ENCODE measurements at regions not wholly inside any gene's neighbourhood (a gene's known extent, or its start where the extent isn't known, plus 50 kb on each side); places are given as distances from the start of the nearest gene placed in this dataset.
"Not testable (repeated sequence)": the region's sequence is repeated elsewhere in the genome, so short reads cannot be mapped to it uniquely, and the experiment has no call there.

DNA sequence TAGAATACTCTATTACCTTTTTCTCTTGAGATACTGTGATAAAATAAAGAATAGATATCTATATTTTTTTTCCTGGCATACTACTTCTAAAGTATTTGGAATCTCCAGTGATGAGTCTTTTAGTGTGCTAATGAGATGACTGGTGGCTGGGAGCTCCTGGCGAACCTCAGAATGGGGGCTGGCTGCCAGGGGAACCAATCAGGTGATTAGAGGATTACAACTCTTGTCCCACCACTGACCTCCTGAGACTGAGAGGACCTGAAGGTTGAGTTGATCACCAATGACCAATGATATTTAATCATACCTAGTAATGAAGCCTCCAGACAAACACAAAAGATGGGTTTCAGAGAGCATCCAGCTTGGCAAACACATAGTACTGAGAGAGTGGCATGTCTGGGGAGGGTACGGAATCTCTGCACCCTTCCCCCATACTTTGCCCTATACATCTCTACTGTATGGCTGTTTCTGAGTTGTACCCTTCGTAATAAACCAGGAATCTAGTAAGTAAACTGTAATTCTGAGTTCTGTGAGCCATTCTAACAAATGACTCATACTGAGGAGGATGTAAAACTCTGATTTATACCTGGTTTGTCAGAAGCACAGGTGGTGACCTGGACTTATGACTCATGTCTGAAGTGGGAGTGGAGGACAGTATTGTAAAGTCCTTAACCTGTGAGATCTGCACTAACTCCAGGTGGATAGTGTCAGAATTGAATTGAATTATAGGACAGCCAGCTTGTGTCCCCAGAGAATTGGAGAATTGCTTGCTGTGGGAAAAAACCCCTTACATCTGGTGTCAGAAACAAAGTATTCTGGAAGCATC is 325.3 kb upstream of the LRRC4C start:
- no peaks in the 10 kb centered on the region for H3K36me3 ChIP-seq (ENCODE audit: control insufficient read depth in 5 of 5, insufficient read depth in 5 of 5, low read length in 5 of 5)
- H3K4me3 ChIP-seq (ENCODE audit: low read depth in 1 of 5, low read length in 5 of 5) = no peak overlapping the region
- no peaks in the 10 kb centered on the region for H3K9me3 ChIP-seq (ENCODE audit: control insufficient read depth in 5 of 5, low read length in 5 of 5)
- no peak overlapping the region for H3K9ac ChIP-seq (ENCODE audit: low read length in 5 of 5)
- no peak overlapping the region for H3K27ac ChIP-seq (ENCODE audit: low read depth, low read length)
- no peaks in the 10 kb centered on the region for H3K27me3 ChIP-seq (ENCODE audit: control insufficient read depth in 5 of 5, insufficient read depth in 4 of 5, low read length in 5 of 5)
- no peaks in the 10 kb centered on the region for H3K4me1 ChIP-seq (ENCODE audit: control insufficient read depth in 5 of 5, insufficient read depth in 5 of 5, low read length in 5 of 5)

- no peak overlapping the region for H3K27ac ChIP-seq (ENCODE audit: low read depth, low read length)
- H3K4me1 ChIP-seq (ENCODE audit: control insufficient read depth in 5 of 5, insufficient read depth in 5 of 5, low read length in 5 of 5) = no peaks in the 10 kb centered on the region
- peaks cover 0 to 9% (median 4%) of the 10 kb centered on the region in 5 donors for H3K9me3 ChIP-seq (ENCODE audit: control insufficient read depth in 5 of 5, low read length in 5 of 5)
- H3K4me3 ChIP-seq (ENCODE audit: low read depth in 1 of 5, low read length in 5 of 5) = no peak overlapping the region
- H3K36me3 ChIP-seq (ENCODE audit: control insufficient read depth in 5 of 5, insufficient read depth in 5 of 5, low read length in 5 of 5) = no peaks in the 10 kb centered on the region
- no peaks in the 10 kb centered on the region for H3K27me3 ChIP-seq (ENCODE audit: control insufficient read depth in 5 of 5, insufficient read depth in 4 of 5, low read length in 5 of 5)
- H3K9ac ChIP-seq (ENCODE audit: low read length in 5 of 5) = no peak overlapping the region
Measured at GRCh38 chr11:41786087-41786486, 326.6 kb upstream of the LRRC4C start.

- Histone ChIP-seq H3K4me3 (ENCODE audit: low read depth in 1 of 5, low read length in 5 of 5) (no peak overlapping the region), H3K27ac (ENCODE audit: low read depth, low read length) (no peak overlapping the region), H3K9ac (ENCODE audit: low read length in 5 of 5) (no peak overlapping the region), H3K9me3 (ENCODE audit: control insufficient read depth in 5 of 5, low read length in 5 of 5) (peaks cover 0 to 12% (median 4%) of the 10 kb centered on the region in 5 donors), H3K4me1 (ENCODE audit: control insufficient read depth in 5 of 5, insufficient read depth in 5 of 5, low read length in 5 of 5) (no peaks in the 10 kb centered on the region), H3K27me3 (ENCODE audit: control insufficient read depth in 5 of 5, insufficient read depth in 4 of 5, low read length in 5 of 5) (no peaks in the 10 kb centered on the region), H3K36me3 (ENCODE audit: control insufficient read depth in 5 of 5, insufficient read depth in 5 of 5, low read length in 5 of 5) (no peaks in the 10 kb centered on the region)
Measured at GRCh38 chr11:41788177-41788576, 328.7 kb upstream of the LRRC4C start.

GRCh38 chr11:41789376-41789775 is 329.9 kb upstream of the LRRC4C start:
- Histone ChIP-seq H3K27ac (ENCODE audit: low read depth, low read length) (no peak overlapping the region), H3K4me1 (ENCODE audit: control insufficient read depth in 5 of 5, insufficient read depth in 5 of 5, low read length in 5 of 5) (no peaks in the 10 kb centered on the region), H3K36me3 (ENCODE audit: control insufficient read depth in 5 of 5, insufficient read depth in 5 of 5, low read length in 5 of 5) (no peaks in the 10 kb centered on the region), H3K4me3 (ENCODE audit: low read depth in 1 of 5, low read length in 5 of 5) (no peak overlapping the region), H3K27me3 (ENCODE audit: control insufficient read depth in 5 of 5, insufficient read depth in 4 of 5, low read length in 5 of 5) (no peaks in the 10 kb centered on the region), H3K9me3 (ENCODE audit: control insufficient read depth in 5 of 5, low read length in 5 of 5) (peaks cover 0 to 12% (median 4%) of the 10 kb centered on the region in 5 donors), H3K9ac (ENCODE audit: low read length in 5 of 5) (no peak overlapping the region)

DNA sequence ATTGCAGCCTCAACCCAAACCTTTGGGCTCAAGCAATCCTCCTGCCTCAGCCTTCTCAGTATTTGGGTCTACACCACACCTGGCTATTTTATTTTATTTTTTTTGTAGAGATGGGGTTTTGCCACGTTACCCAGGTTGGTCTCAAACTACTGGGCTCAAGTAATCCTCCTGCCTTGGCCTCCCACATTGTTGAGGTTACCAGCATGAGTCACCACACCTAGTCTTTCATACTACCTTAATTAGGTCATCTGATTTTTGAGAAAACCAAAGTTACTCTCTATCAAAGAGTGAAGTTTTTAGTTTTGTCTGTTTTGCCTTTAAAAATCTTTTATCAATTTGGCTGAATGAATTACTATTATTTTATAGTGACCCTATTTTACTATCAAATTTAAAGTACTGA is 335.6 kb upstream of the LRRC4C start:
- H3K27ac ChIP-seq (ENCODE audit: low read depth, low read length) = no peak overlapping the region
- peaks cover 0 to 12% (median 4%) of the 10 kb centered on the region in 5 donors for H3K9me3 ChIP-seq (ENCODE audit: control insufficient read depth in 5 of 5, low read length in 5 of 5)
- H3K4me1 ChIP-seq (ENCODE audit: control insufficient read depth in 5 of 5, insufficient read depth in 5 of 5, low read length in 5 of 5) = no peaks in the 10 kb centered on the region
- no peak overlapping the region for H3K4me3 ChIP-seq (ENCODE audit: low read depth in 1 of 5, low read length in 5 of 5)
- no peaks in the 10 kb centered on the region for H3K27me3 ChIP-seq (ENCODE audit: control insufficient read depth in 5 of 5, insufficient read depth in 4 of 5, low read length in 5 of 5)
- H3K9ac ChIP-seq (ENCODE audit: low read length in 5 of 5) = no peak overlapping the region
- H3K36me3 ChIP-seq (ENCODE audit: control insufficient read depth in 5 of 5, insufficient read depth in 5 of 5, low read length in 5 of 5) = no peaks in the 10 kb centered on the region

DNA sequence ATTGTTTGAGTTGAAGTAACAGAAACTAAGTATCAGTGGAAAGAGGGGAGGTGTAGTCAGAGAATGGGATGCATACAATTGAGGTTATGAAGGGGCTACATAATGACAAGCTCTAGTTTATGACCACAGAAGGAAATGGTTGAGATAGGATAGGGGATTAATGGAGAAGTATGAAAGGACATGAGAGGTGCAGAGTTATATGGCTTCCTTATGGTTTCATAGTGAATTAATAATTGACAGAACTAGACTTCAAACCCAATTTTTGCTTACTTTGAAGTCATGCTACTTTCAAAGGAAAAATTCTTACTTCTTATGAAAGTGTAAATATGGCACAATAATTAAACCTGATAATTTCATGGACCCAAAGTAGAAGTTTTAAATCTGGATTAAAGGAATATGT is 340.3 kb upstream of the LRRC4C start:
- Histone ChIP-seq H3K4me1 (ENCODE audit: control insufficient read depth in 5 of 5, insufficient read depth in 5 of 5, low read length in 5 of 5) (no peaks in the 10 kb centered on the region), H3K4me3 (ENCODE audit: low read depth in 1 of 5, low read length in 5 of 5) (no peak overlapping the region), H3K36me3 (ENCODE audit: control insufficient read depth in 5 of 5, insufficient read depth in 5 of 5, low read length in 5 of 5) (no peaks in the 10 kb centered on the region), H3K9me3 (ENCODE audit: control insufficient read depth in 5 of 5, low read length in 5 of 5) (no peaks in the 10 kb centered on the region), H3K27me3 (ENCODE audit: control insufficient read depth in 5 of 5, insufficient read depth in 4 of 5, low read length in 5 of 5) (no peaks in the 10 kb centered on the region), H3K9ac (ENCODE audit: low read length in 5 of 5) (no peak overlapping the region), H3K27ac (ENCODE audit: low read depth, low read length) (no peak overlapping the region)

DNA sequence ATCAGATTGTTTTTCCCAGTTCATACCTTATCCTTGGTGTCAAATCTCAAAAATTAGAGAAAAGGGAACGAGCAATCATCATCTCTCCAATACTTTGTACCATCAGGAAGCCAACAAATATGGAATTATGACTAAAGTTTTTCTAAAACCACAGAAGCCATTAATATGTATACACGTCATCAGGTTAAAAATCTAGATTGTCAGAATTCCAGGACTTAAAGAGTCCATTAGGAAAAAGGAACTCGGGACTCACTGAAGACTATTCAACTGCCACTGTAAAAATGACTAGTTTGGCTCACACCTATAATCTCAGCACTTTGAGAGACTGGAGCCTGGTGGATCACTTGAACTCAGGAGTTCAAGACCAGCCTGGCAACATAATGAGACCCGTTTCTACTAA is 344.4 kb upstream of the LRRC4C start:
- no peaks in the 10 kb centered on the region for H3K9me3 ChIP-seq (ENCODE audit: control insufficient read depth in 5 of 5, low read length in 5 of 5)
- H3K4me3 ChIP-seq (ENCODE audit: low read depth in 1 of 5, low read length in 5 of 5) = no peak overlapping the region
- no peak overlapping the region for H3K27ac ChIP-seq (ENCODE audit: low read depth, low read length)
- H3K4me1 ChIP-seq (ENCODE audit: control insufficient read depth in 5 of 5, insufficient read depth in 5 of 5, low read length in 5 of 5) = no peaks in the 10 kb centered on the region
- no peaks in the 10 kb centered on the region for H3K36me3 ChIP-seq (ENCODE audit: control insufficient read depth in 5 of 5, insufficient read depth in 5 of 5, low read length in 5 of 5)
- H3K27me3 ChIP-seq (ENCODE audit: control insufficient read depth in 5 of 5, insufficient read depth in 4 of 5, low read length in 5 of 5) = no peaks in the 10 kb centered on the region
- no peak overlapping the region for H3K9ac ChIP-seq (ENCODE audit: low read length in 5 of 5)

DNA sequence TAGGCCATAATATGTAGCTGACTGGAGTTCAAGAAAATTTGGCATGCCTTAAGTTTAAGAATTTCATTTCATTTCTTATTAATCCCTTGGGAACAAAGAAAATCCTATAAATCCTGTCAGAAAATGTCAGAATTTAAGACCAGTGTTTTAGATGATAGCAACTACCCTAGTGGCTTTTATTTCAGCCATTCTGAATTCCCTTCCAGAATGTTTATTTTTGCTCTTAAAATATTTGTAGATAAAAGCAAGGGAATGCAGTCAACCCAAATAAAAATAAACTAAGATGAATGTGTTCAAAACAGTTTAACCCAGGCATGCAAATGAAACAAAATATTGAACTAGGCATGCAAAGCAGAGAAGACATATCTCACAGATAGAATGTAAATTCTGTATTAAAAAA is 356.9 kb upstream of the LRRC4C start:
- peaks cover 0 to 10% (median 2%) of the 10 kb centered on the region in 5 donors for H3K9me3 ChIP-seq (ENCODE audit: control insufficient read depth in 5 of 5, low read length in 5 of 5)
- H3K9ac ChIP-seq (ENCODE audit: low read length in 5 of 5) = no peak overlapping the region

GRCh38 chr11:41824287-41824686 is 364.8 kb upstream of the LRRC4C start:
- not testable (repeated sequence) for H3K9ac ChIP-seq (ENCODE audit: low read length in 5 of 5); H3K27me3 ChIP-seq (ENCODE audit: control insufficient read depth in 5 of 5, insufficient read depth in 4 of 5, low read length in 5 of 5); H3K27ac ChIP-seq (ENCODE audit: low read depth, low read length); H3K4me3 ChIP-seq (ENCODE audit: low read depth in 1 of 5, low read length in 5 of 5); H3K4me1 ChIP-seq (ENCODE audit: control insufficient read depth in 5 of 5, insufficient read depth in 5 of 5, low read length in 5 of 5); H3K9me3 ChIP-seq (ENCODE audit: control insufficient read depth in 5 of 5, low read length in 5 of 5); H3K36me3 ChIP-seq (ENCODE audit: control insufficient read depth in 5 of 5, insufficient read depth in 5 of 5, low read length in 5 of 5)

More for the DNA sequence above, 356.9 kb upstream of the LRRC4C start:
- Histone ChIP-seq H3K4me3 (ENCODE audit: low read depth in 1 of 5, low read length in 5 of 5) (no peak overlapping the region), H3K36me3 (ENCODE audit: control insufficient read depth in 5 of 5, insufficient read depth in 5 of 5, low read length in 5 of 5) (no peaks in the 10 kb centered on the region), H3K27ac (ENCODE audit: low read depth, low read length) (no peak overlapping the region), H3K4me1 (ENCODE audit: control insufficient read depth in 5 of 5, insufficient read depth in 5 of 5, low read length in 5 of 5) (no peaks in the 10 kb centered on the region), H3K27me3 (ENCODE audit: control insufficient read depth in 5 of 5, insufficient read depth in 4 of 5, low read length in 5 of 5) (no peaks in the 10 kb centered on the region)

DNA sequence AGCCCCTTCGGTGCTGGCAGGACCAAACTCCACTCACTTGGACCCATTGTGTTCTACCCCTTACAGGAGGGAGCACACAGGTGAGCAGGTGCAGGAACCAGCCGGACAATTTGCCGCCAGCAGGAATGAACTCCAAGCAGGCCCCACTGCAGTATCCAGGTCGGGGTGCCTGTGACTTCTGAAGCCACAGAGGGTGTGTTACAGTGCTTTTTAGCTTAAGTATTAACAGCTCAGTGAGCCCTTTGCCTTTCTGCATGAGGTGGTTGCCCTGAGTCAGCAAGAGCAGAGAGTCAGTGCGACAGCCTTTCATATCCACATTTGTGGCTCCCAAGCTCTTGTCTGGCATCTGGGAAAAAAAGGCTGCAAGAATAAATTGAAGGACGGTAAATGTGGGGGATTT is 366.6 kb upstream of the LRRC4C start:
- Histone ChIP-seq H3K27me3 (ENCODE audit: control insufficient read depth in 5 of 5, insufficient read depth in 4 of 5, low read length in 5 of 5) (no peaks in the 10 kb centered on the region), H3K4me3 (ENCODE audit: low read depth in 1 of 5, low read length in 5 of 5) (no peak overlapping the region), H3K4me1 (ENCODE audit: control insufficient read depth in 5 of 5, insufficient read depth in 5 of 5, low read length in 5 of 5) (no peaks in the 10 kb centered on the region), H3K27ac (ENCODE audit: low read depth, low read length) (no peak overlapping the region), H3K9ac (ENCODE audit: low read length in 5 of 5) (no peak overlapping the region), H3K9me3 (ENCODE audit: control insufficient read depth in 5 of 5, low read length in 5 of 5) (peaks cover 0 to 2% (median 0%) of the 10 kb centered on the region in 5 donors), H3K36me3 (ENCODE audit: control insufficient read depth in 5 of 5, insufficient read depth in 5 of 5, low read length in 5 of 5) (no peaks in the 10 kb centered on the region)
